ENCODE measurements at regions not wholly inside any gene's neighbourhood (a gene's known extent, or its start where the extent isn't known, plus 50 kb on each side); places are given as distances from the start of the nearest gene placed in this dataset.

- H3K27me3 ChIP-seq = peaks cover 7% of the 10 kb centered on the region
- 89% methylated on average over 15 of the region's 15 CpGs for WGBS (ENCODE audit: low lambda C conversion rate, missing lambda C conversion rate)
- H3K79me2 ChIP-seq = no peaks in the 10 kb centered on the region
- DNase-seq (ENCODE audit: low spot score) = no peak
- no peak overlapping the region for H3K4me3 ChIP-seq
- no peaks in the 10 kb centered on the region for H4K20me1 ChIP-seq (ENCODE audit: insufficient read depth, poor library complexity, severe bottlenecking)
- no peak overlapping the region for H3K4me2 ChIP-seq
- no peaks in the 10 kb centered on the region for H3K36me3 ChIP-seq (replicated peaks; ENCODE audit: insufficient read depth, low read depth)
- no peak overlapping the region for H3K27ac ChIP-seq
- TF ChIP-seq EZH2phosphoT487 (IDR thresholded peaks at IDR 0.05; ENCODE audit: low read depth, severe bottlenecking, unreplicated experiment) = no peak
- no peak for TF ChIP-seq EZH2 (IDR thresholded peaks at IDR 0.05; ENCODE audit: borderline replicate concordance)
- no peak for TF ChIP-seq CTCF (IDR thresholded peaks at IDR 0.05; ENCODE audit: poor library complexity)
- no peaks in the 10 kb centered on the region for H3K9me2 ChIP-seq (replicated peaks; ENCODE audit: insufficient read depth)
- H2AFZ ChIP-seq = no peak overlapping the region
- no peaks in the 10 kb centered on the region for H3K9me3 ChIP-seq (ENCODE audit: low read depth)
- H3K4me1 ChIP-seq (ENCODE audit: insufficient read depth) = peaks cover 5% of the 10 kb centered on the region
Measured at GRCh38 chr5:176727983-176728675, 80.8 kb downstream of the TSPAN17 start.

DNA sequence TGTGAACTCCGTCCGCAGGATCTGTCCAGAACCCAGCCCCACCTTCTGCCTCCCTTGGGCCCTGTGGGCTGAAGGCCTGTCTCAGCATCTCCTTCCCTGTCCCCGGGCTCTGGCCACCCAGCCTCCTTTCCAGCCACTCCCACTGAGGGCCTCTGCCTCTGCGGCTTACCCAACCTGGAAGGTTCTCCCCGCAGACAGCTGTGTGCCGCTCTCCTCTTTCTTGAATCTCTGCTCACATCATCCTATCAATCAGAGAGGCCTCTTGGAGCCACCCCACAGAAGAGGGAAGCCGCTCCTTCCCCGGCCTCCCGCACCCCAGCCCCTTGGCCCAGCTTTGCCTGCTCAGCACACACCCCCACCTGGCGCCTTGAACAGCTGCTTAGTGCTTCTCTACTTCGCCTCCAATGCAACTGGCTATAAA, 81.5 kb upstream of the UNC5A start:
- Histone ChIP-seq H3K9me3 (ENCODE audit: low read depth) (no peaks in the 10 kb centered on the region), H3K79me2 (no peaks in the 10 kb centered on the region), H2AFZ (no peak overlapping the region), H3K9me2 (replicated peaks; ENCODE audit: insufficient read depth) (no peaks in the 10 kb centered on the region), H3K27me3 (peaks cover 7% of the 10 kb centered on the region), H3K27ac (no peak overlapping the region), H3K4me3 (no peak overlapping the region), H3K4me2 (no peak overlapping the region), H4K20me1 (ENCODE audit: insufficient read depth, poor library complexity, severe bottlenecking) (no peaks in the 10 kb centered on the region), H3K4me1 (ENCODE audit: insufficient read depth) (peaks cover 5% of the 10 kb centered on the region), H3K36me3 (replicated peaks; ENCODE audit: insufficient read depth, low read depth) (no peaks in the 10 kb centered on the region)
- no peak for DNase-seq (ENCODE audit: low spot score)
- TF ChIP-seq EZH2phosphoT487 (IDR thresholded peaks at IDR 0.05; ENCODE audit: low read depth, severe bottlenecking, unreplicated experiment) (no peak), EZH2 (IDR thresholded peaks at IDR 0.05; ENCODE audit: borderline replicate concordance) (no peak), CTCF (IDR thresholded peaks at IDR 0.05; ENCODE audit: poor library complexity) (no peak)
- 85% methylated on average over 11 of the region's 11 CpGs for WGBS (ENCODE audit: low lambda C conversion rate, missing lambda C conversion rate)

DNA sequence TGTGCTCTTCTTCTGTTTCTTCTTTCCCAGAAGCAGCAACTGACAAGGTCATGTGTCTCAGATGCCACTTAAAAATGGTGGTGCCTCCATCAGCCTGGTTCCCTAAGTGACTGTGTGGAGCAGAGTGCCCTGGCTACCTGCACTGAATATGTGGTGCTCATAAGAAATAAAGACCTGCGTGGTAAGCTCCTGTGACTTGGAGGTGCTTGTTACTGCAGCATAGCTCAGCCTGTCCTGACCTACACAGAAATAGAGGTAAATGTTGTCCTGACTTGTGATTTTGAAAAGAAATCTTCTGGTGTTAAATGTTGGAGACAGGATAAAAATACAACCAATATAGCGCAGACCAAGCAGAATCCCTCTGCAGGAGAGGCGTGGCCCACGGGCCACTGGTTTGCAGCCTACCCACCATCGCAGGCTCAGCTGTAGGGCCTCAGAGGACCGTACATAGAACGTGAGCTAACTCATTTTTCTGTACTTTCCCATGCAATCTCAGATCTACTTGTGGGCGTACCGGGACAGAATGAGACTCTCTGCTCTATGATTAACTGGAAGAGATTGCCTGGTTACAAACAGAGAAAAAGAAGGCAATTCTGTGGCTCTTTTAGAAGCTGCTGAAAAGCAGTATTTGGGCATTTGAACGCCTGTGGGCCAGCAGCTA, 79.4 kb upstream of the UNC5A start:
- H3K27me3 ChIP-seq = no peaks in the 10 kb centered on the region
- DNase-seq (ENCODE audit: low spot score) = no peak
- H3K4me1 ChIP-seq (ENCODE audit: insufficient read depth) = no peaks in the 10 kb centered on the region
- no peaks in the 10 kb centered on the region for H3K36me3 ChIP-seq (replicated peaks; ENCODE audit: insufficient read depth, low read depth)
- H3K27ac ChIP-seq = no peak overlapping the region
- TF ChIP-seq EZH2 (IDR thresholded peaks at IDR 0.05; ENCODE audit: borderline replicate concordance) = no peak
- TF ChIP-seq EZH2phosphoT487 (IDR thresholded peaks at IDR 0.05; ENCODE audit: low read depth, severe bottlenecking, unreplicated experiment) = no peak
- no peak for TF ChIP-seq CTCF (IDR thresholded peaks at IDR 0.05; ENCODE audit: poor library complexity)
- H4K20me1 ChIP-seq (ENCODE audit: insufficient read depth, poor library complexity, severe bottlenecking) = no peaks in the 10 kb centered on the region
- H3K4me3 ChIP-seq = no peak overlapping the region
- no peaks in the 10 kb centered on the region for H3K9me2 ChIP-seq (replicated peaks; ENCODE audit: insufficient read depth)
- no peaks in the 10 kb centered on the region for H3K9me3 ChIP-seq (ENCODE audit: low read depth)
- 94% methylated on average over 10 of the region's 10 CpGs for WGBS (ENCODE audit: low lambda C conversion rate, missing lambda C conversion rate)
- H2AFZ ChIP-seq = no peak overlapping the region
- H3K79me2 ChIP-seq = no peaks in the 10 kb centered on the region
- H3K4me2 ChIP-seq = no peak overlapping the region
